Muscle of leg (tissue), 3 donors: ENCODE measurements at regions not wholly inside any gene's neighbourhood (a gene's known extent, or its start where the extent isn't known, plus 50 kb on each side); places are given as distances from the start of the nearest gene placed in this dataset.

ENCODE experiments used
- DNase-seq: peaks from one replicate; pipeline ENCODE4 v3.0.0; 2013
- H3K27ac ChIP-seq: one replicate; pipeline ENCODE4 v1.5.1; 2013; ENCODE audit warnings: mild to moderate bottlenecking, low read length, control low read depth
- H3K27me3 ChIP-seq: one replicate; pipeline ENCODE4 v1.6.1; 2013; ENCODE audit warnings: low read length; ENCODE audit not compliant: control insufficient read depth, insufficient read depth
- H3K36me3 ChIP-seq: one replicate; pipeline ENCODE4 v1.6.1; 2013; ENCODE audit warnings: low read length; ENCODE audit not compliant: control insufficient read depth, insufficient read depth
- H3K4me1 ChIP-seq: one replicate; pipeline ENCODE4 v1.6.1; 2013; ENCODE audit warnings: low read length; ENCODE audit not compliant: control insufficient read depth, insufficient read depth
- H3K4me3 ChIP-seq: one replicate; pipeline ENCODE4 v1.5.1; 2013; ENCODE audit warnings: low read length, control low read depth
- H3K9me3 ChIP-seq: replicated peaks from 2 replicates; pipeline ENCODE4 v1.6.1; 2013; ENCODE audit warnings: low read depth, low read length; ENCODE audit not compliant: control insufficient read depth
- WGBS: methylation state at CpG from one replicate; pipeline ENCODE4 v1.1.5; 2013; ENCODE audit warnings: missing lambda C conversion rate; ENCODE audit not compliant: insufficient coverage; 5-methylcytosine and 5-hydroxymethylcytosine counted together

GRCh38 chr9:28692012-28692411, 1118.7 kb upstream of the C9orf72 start:
- no peaks in the 10 kb centered on the region for H3K9me3 ChIP-seq
- H3K27me3 ChIP-seq = no peaks in the 10 kb centered on the region
- no peak for DNase-seq
- H3K4me1 ChIP-seq = no peaks in the 10 kb centered on the region
- no peaks in the 10 kb centered on the region for H3K36me3 ChIP-seq
- 100% methylated on average over 2 of the region's 8 CpGs for WGBS
- H3K27ac ChIP-seq = no peak overlapping the region
- no peak overlapping the region for H3K4me3 ChIP-seq

GRCh38 chr9:28696960-28697359, 1123.7 kb upstream of the C9orf72 start:
- Histone ChIP-seq H3K27ac (no peak overlapping the region), H3K36me3 (no peaks in the 10 kb centered on the region), H3K27me3 (no peaks in the 10 kb centered on the region), H3K4me3 (no peak overlapping the region), H3K4me1 (no peaks in the 10 kb centered on the region), H3K9me3 (peaks cover 2% of the 10 kb centered on the region)
- DNase-seq = peak; percentile 6
- WGBS = no CpG with 5 or more reads among the region's 2 CpGs

- Histone ChIP-seq H3K4me1 (no peaks in the 10 kb centered on the region), H3K27ac (no peak overlapping the region), H3K27me3 (no peaks in the 10 kb centered on the region), H3K4me3 (no peak overlapping the region), H3K9me3 (peaks cover 2% of the 10 kb centered on the region), H3K36me3 (no peaks in the 10 kb centered on the region)
- DNase-seq = no peak
- WGBS = 96% methylated on average over 3 of the region's 6 CpGs
Observed at GRCh38 chr9:28699632-28700031, 1126.4 kb upstream of the C9orf72 start.

- H3K36me3 ChIP-seq = no peaks in the 10 kb centered on the region
- no peak overlapping the region for H3K27ac ChIP-seq
- no CpG with 5 or more reads among the region's 2 CpGs for WGBS
- H3K27me3 ChIP-seq = no peaks in the 10 kb centered on the region
- H3K9me3 ChIP-seq = no peaks in the 10 kb centered on the region
- DNase-seq = peak; percentile 14
- no peaks in the 10 kb centered on the region for H3K4me1 ChIP-seq
- no peak overlapping the region for H3K4me3 ChIP-seq
Observed at GRCh38 chr9:28707616-28708015, 1134.3 kb upstream of the C9orf72 start.

- Histone ChIP-seq H3K9me3 (no peaks in the 10 kb centered on the region), H3K4me1 (no peaks in the 10 kb centered on the region), H3K4me3 (no peak overlapping the region), H3K27ac (no peak overlapping the region), H3K36me3 (no peaks in the 10 kb centered on the region), H3K27me3 (no peaks in the 10 kb centered on the region)
- 100% methylated on average over 1 of the region's 3 CpGs for WGBS
- DNase-seq = no peak
Observed at GRCh38 chr9:28714188-28714587, 1140.9 kb upstream of the C9orf72 start.

- Histone ChIP-seq H3K9me3 (no peaks in the 10 kb centered on the region), H3K27ac (no peak overlapping the region), H3K4me3 (no peak overlapping the region), H3K27me3 (no peaks in the 10 kb centered on the region), H3K4me1 (no peaks in the 10 kb centered on the region), H3K36me3 (no peaks in the 10 kb centered on the region)
- WGBS = 71% methylated on average over 1 of the region's 1 CpG
- no peak for DNase-seq
Observed at GRCh38 chr9:28718226-28718625, 1144.9 kb upstream of the C9orf72 start.

GRCh38 chr9:28720746-28721145, 1147.5 kb upstream of the C9orf72 start:
- DNase-seq = no peak
- no CpG with 5 or more reads among the region's 1 CpG for WGBS
- H3K4me1 ChIP-seq = no peaks in the 10 kb centered on the region
- no peaks in the 10 kb centered on the region for H3K36me3 ChIP-seq
- no peaks in the 10 kb centered on the region for H3K27me3 ChIP-seq
- H3K9me3 ChIP-seq = no peaks in the 10 kb centered on the region
- H3K27ac ChIP-seq = no peak overlapping the region
- no peak overlapping the region for H3K4me3 ChIP-seq

- H3K27ac ChIP-seq = no peak overlapping the region
- no CpG with 5 or more reads among the region's 2 CpGs for WGBS
- no peaks in the 10 kb centered on the region for H3K27me3 ChIP-seq
- no peaks in the 10 kb centered on the region for H3K36me3 ChIP-seq
- no peaks in the 10 kb centered on the region for H3K4me1 ChIP-seq
- no peak overlapping the region for H3K4me3 ChIP-seq
- H3K9me3 ChIP-seq = no peaks in the 10 kb centered on the region
- no peak for DNase-seq
Observed at GRCh38 chr9:28730111-28730510, 1156.8 kb upstream of the C9orf72 start.

GRCh38 chr9:28735738-28736342, 1162.6 kb upstream of the C9orf72 start:
- WGBS = no CpG with 5 or more reads among the region's 1 CpG
- H3K36me3 ChIP-seq = no peaks in the 10 kb centered on the region
- no peak for DNase-seq
- no peaks in the 10 kb centered on the region for H3K4me1 ChIP-seq
- no peak overlapping the region for H3K4me3 ChIP-seq
- no peaks in the 10 kb centered on the region for H3K27me3 ChIP-seq
- H3K9me3 ChIP-seq = no peaks in the 10 kb centered on the region
- H3K27ac ChIP-seq = no peak overlapping the region

GRCh38 chr9:28741459-28741858, 1168.2 kb upstream of the C9orf72 start:
- DNase-seq = no peak
- H3K27me3 ChIP-seq = no peaks in the 10 kb centered on the region
- no peaks in the 10 kb centered on the region for H3K9me3 ChIP-seq
- no peak overlapping the region for H3K4me3 ChIP-seq
- H3K36me3 ChIP-seq = no peaks in the 10 kb centered on the region
- WGBS = 93% methylated on average over 4 of the region's 4 CpGs
- no peak overlapping the region for H3K27ac ChIP-seq
- no peaks in the 10 kb centered on the region for H3K4me1 ChIP-seq
